ENCODE measurements at regions not wholly inside any gene's neighbourhood (a gene's known extent, or its start where the extent isn't known, plus 50 kb on each side); places are given as distances from the start of the nearest gene placed in this dataset.

- no peak overlapping the region for H3K4me3 ChIP-seq
- no peaks in the 10 kb centered on the region for H3K27me3 ChIP-seq
- no peak for DNase-seq
- H3K36me3 ChIP-seq = no peaks in the 10 kb centered on the region
- no peaks in the 10 kb centered on the region for H3K9me3 ChIP-seq
These were observed 339.6 kb upstream of the PRDM1 start for GRCh38 chr6:105746509-105746908.

DNA sequence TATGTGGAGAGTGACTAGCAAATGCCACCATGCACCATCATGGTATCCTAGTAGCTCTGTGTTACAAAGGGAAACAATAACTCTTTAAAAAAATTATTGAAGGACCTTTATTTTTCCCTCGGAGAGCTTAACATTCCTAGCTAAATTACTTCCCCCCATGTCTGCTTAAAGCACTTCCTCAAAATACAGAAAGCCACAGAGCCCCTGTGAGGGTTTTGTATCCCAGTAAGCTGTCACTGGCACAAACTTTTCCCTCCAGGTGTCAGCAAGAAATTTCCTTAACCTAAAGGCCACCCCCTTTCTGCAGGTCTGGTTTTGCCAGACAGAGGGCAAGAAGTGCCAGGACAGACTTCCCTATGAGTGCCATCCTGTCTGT lies 340.0 kb upstream of the PRDM1 start:
- H3K27me3 ChIP-seq = no peaks in the 10 kb centered on the region
- no peaks in the 10 kb centered on the region for H3K9me3 ChIP-seq
- no peaks in the 10 kb centered on the region for H3K36me3 ChIP-seq
- DNase-seq = no peak
- no peak overlapping the region for H3K4me3 ChIP-seq

GRCh38 chr6:105745464-105746129 lies 340.5 kb upstream of the PRDM1 start:
- no peak overlapping the region for H3K4me3 ChIP-seq
- no peak for DNase-seq
- no peaks in the 10 kb centered on the region for H3K9me3 ChIP-seq
- H3K36me3 ChIP-seq = no peaks in the 10 kb centered on the region
- no peaks in the 10 kb centered on the region for H3K27me3 ChIP-seq

- no peak overlapping the region for H3K4me3 ChIP-seq
- no peaks in the 10 kb centered on the region for H3K36me3 ChIP-seq
- no peaks in the 10 kb centered on the region for H3K27me3 ChIP-seq
- H3K9me3 ChIP-seq = no peaks in the 10 kb centered on the region
- no peak for DNase-seq
These were observed 341.3 kb upstream of the PRDM1 start for GRCh38 chr6:105744815-105745214.

DNA sequence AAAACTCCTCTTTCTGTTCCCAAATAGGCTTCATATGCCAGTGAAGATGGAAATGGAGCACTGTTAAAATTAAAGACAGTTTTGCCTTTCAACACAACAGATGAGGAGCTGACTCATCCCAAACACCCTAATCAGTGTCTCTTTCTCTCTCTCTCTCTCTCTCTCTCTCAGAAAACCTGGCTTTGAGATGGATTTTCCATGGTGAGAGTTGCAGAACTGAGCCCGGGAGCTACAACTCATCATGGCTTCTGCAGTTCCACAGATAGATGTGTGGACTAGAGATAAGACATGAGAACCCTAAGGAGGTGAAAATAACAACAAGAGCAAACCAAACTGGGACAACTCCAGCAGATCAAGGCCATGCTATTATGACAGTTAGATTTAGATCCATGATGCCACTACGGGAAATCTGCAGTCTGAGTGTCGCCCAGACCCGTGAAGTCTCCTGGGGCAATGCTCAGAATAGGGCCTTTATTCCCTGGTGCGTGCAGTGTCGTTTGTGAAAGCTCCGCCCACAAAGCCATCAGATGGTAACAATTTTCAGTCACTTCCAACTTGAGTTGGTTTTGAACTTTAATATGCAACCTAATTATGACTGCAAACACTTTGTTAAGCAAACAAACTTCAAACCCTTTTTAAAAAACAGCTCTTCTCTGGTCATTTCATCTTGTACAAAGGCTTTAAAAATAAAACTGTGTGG lies 338.2 kb upstream of the PREP start:
- no peak for DNase-seq
- H3K36me3 ChIP-seq = no peaks in the 10 kb centered on the region
- no peaks in the 10 kb centered on the region for H3K9me3 ChIP-seq
- no peaks in the 10 kb centered on the region for H3K27me3 ChIP-seq
- H3K4me3 ChIP-seq = no peak overlapping the region

DNA sequence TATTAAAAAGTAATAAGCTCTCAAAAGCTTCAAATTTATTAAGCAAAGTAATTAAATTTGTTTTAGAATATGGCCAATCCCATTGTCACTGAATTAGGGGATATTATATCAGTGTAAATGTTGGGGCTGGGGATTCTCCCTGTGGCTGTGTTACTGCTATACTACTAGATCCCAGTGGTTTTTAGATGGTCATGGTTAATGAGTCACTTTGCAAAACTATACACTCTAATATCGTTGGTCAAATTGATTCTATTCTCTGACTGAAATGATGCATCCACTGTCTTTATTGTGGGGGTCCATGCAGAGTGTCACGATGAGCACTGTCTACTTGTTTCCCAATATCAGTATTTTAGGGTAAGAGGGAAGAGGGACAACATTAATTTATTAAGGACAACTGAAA lies 336.9 kb upstream of the PREP start:
- H3K36me3 ChIP-seq = no peaks in the 10 kb centered on the region
- DNase-seq = no peak
- no peaks in the 10 kb centered on the region for H3K27me3 ChIP-seq
- no peaks in the 10 kb centered on the region for H3K9me3 ChIP-seq
- H3K4me3 ChIP-seq = no peak overlapping the region

DNA sequence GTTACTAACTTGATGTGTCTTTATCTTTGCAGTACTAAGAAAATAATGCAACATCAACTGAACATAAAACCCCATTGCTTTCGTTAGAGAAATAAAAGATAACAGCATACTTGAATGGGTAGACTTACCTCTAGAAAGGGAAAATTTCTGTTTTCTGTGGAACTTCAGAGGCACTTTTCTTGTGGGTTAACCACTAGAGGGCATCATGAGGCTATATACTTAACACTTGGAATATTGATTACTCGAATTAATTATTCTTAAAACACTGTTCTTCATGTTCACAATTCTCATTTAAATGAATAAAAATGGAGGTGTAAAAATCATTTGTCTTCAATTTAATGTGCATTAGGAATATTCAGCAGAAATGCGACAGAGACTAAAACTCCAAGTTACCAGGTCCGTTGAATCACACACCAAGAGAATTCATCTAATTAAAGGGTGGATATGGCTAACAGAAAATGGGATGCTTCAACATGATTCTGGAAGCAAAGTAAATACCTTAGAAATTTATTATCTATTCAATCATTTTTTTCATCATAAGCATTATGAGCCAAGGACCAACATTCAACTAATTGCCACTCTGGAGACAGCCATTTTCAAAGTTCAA lies 330.8 kb upstream of the PREP start:
- no peak for DNase-seq
- Histone ChIP-seq H3K9me3 (no peaks in the 10 kb centered on the region), H3K36me3 (no peaks in the 10 kb centered on the region), H3K4me3 (no peak overlapping the region), H3K27me3 (no peaks in the 10 kb centered on the region)

DNA sequence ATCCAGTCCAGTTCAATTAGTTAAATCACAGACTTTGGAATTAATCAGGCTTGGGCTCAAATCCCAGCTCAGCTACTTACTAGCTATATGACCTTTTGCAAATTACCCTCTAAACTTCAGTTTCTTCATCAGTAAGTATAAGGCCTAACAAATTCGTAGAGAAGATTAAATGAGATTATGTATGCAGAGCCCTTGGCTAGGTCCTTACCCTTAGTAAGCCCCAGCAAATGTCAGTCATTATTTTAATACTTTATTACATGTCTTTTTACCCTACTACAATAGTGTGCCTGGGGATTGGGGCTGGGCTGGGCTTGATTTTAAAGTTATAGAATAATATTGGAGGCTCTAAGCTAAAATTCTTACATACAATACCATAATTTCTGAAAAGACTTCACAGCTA lies 326.1 kb upstream of the PREP start:
- no peaks in the 10 kb centered on the region for H3K36me3 ChIP-seq
- H3K9me3 ChIP-seq = no peaks in the 10 kb centered on the region
- no peak overlapping the region for H3K4me3 ChIP-seq
- no peak for DNase-seq
- no peaks in the 10 kb centered on the region for H3K27me3 ChIP-seq

- Histone ChIP-seq H3K9me3 (no peaks in the 10 kb centered on the region), H3K4me3 (no peak overlapping the region), H3K36me3 (no peaks in the 10 kb centered on the region), H3K27me3 (no peaks in the 10 kb centered on the region)
- no peak for DNase-seq
These were observed 324.2 kb upstream of the PREP start for GRCh38 chr6:105726902-105727655.

GRCh38 chr6:105714846-105715245 lies 312.0 kb upstream of the PREP start:
- no peak overlapping the region for H3K4me3 ChIP-seq
- H3K27me3 ChIP-seq = no peaks in the 10 kb centered on the region
- no peaks in the 10 kb centered on the region for H3K36me3 ChIP-seq
- H3K9me3 ChIP-seq = peaks cover 4% of the 10 kb centered on the region
- DNase-seq = no peak

DNA sequence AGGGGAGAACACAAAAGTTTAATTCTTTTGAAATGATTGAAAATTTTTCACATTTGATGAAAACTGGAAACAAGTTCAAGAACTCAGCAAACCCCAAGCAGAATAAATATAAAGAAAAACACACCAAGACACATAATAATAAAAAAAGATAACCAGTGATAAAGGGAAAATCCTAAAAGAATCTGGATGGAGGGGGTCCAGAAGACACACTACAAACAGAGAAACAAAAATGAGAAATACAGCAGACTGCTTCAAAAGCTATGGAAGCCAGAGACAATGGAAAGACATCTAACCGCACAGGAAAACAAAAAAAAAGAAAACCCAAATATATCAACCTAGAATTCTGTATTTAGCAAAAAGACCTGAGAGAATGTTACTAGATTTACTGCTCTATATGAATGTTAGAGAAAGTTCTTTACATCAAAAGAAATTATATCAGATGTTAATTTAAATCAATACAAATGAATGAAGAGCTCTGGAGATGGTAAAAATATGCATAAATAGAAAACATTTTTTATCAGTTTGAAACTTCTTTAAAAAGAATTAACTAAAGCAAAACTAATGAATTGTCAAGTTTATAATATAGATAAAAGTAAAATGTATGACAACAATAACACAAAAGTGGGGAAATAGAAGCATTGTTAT lies 310.7 kb upstream of the PREP start:
- no peak for DNase-seq
- peaks cover 4% of the 10 kb centered on the region for H3K9me3 ChIP-seq
- no peak overlapping the region for H3K4me3 ChIP-seq
- no peaks in the 10 kb centered on the region for H3K36me3 ChIP-seq
- no peaks in the 10 kb centered on the region for H3K27me3 ChIP-seq

GRCh38 chr6:105711216-105711615 lies 308.3 kb upstream of the PREP start:
- Histone ChIP-seq H3K4me3 (no peak overlapping the region), H3K9me3 (peaks cover 4% of the 10 kb centered on the region), H3K36me3 (no peaks in the 10 kb centered on the region), H3K27me3 (no peaks in the 10 kb centered on the region)
- no peak for DNase-seq

DNA sequence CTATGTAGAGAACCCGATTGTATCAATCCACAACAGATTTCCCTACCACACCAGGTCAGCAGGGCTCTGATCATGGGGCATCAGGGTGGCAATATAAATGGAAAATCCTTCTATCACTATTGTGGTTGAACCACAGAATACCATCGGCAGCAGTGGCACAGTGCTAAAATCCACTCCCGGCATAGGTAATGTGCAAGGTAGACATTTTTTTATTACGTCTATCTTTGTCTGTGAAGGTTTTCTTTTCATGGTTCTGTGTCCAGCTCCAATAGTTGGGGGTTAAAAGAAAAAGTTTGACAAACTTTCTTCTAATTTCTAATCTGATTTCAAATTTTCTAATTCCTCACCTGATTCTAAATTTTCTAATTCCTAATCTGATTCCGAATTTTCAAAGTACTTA lies 302.7 kb upstream of the PREP start:
- no peaks in the 10 kb centered on the region for H3K27me3 ChIP-seq
- no peaks in the 10 kb centered on the region for H3K36me3 ChIP-seq
- DNase-seq = no peak
- no peaks in the 10 kb centered on the region for H3K9me3 ChIP-seq
- no peak overlapping the region for H3K4me3 ChIP-seq

- Histone ChIP-seq H3K9me3 (no peaks in the 10 kb centered on the region), H3K27me3 (no peaks in the 10 kb centered on the region), H3K4me3 (no peak overlapping the region), H3K36me3 (no peaks in the 10 kb centered on the region)
- DNase-seq = no peak
These were observed 292.6 kb upstream of the PREP start for GRCh38 chr6:105695461-105695860.

GRCh38 chr6:105692613-105693215 lies 289.8 kb upstream of the PREP start:
- Histone ChIP-seq H3K4me3 (no peak overlapping the region), H3K9me3 (no peaks in the 10 kb centered on the region; the same call in none of the 2 replicates), H3K36me3 (no peaks in the 10 kb centered on the region), H3K27me3 (no peaks in the 10 kb centered on the region)
- no peak for DNase-seq

DNA sequence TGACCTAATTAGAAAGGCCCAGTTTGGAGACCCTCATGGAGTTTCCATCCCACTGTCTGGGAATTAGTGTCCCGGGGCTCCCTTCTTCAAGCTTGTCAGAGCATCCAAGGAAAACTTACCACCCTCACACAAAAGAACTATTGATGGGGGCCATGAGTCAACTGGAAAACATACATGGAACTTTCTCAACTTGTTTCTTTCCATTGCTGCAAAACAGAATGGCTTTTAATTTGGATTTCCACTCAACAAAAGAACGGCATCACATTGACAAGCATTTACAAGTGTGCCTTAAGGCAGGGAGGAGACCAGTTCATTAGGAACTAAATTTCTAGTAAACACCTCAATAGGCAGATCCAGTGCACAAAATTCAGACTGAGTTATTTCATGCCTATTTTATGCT lies 289.1 kb upstream of the PREP start:
- no peaks in the 10 kb centered on the region; the same call in none of the 2 replicates for H3K9me3 ChIP-seq
- H3K4me3 ChIP-seq = no peak overlapping the region
- H3K36me3 ChIP-seq = no peaks in the 10 kb centered on the region
- no peaks in the 10 kb centered on the region for H3K27me3 ChIP-seq
- DNase-seq = no peak

- Histone ChIP-seq H3K9me3 (no peaks in the 10 kb centered on the region; the same call in none of the 2 replicates), H3K4me3 (no peak overlapping the region), H3K27me3 (no peaks in the 10 kb centered on the region), H3K36me3 (no peaks in the 10 kb centered on the region)
- DNase-seq = no peak
These were observed 288.2 kb upstream of the PREP start for GRCh38 chr6:105691081-105691480.
